ENCODE measurements at regions not wholly inside any gene's neighbourhood (a gene's known extent, or its start where the extent isn't known, plus 50 kb on each side); places are given as distances from the start of the nearest gene placed in this dataset.

DNA sequence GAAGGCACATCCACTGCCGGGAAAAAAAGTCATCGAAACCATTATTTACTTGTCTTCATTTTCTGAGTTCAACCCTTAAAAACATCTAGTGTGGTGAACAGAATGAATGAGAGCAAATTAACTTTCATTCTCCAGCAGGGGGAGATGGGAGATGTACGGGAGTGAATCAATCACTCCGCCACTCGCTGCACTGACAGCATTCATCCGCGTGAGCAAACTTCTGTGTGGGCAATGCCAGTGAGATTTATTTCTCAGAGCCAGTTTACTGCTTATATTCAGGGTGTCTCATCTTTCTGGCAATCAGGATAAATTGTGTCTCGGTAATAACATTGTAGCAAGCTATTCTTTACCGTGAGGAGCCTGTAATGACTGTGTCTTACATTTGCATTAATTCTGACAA lies 463.6 kb upstream of the MIS18BP1 start:
- TF ChIP-seq, protein P1, sequence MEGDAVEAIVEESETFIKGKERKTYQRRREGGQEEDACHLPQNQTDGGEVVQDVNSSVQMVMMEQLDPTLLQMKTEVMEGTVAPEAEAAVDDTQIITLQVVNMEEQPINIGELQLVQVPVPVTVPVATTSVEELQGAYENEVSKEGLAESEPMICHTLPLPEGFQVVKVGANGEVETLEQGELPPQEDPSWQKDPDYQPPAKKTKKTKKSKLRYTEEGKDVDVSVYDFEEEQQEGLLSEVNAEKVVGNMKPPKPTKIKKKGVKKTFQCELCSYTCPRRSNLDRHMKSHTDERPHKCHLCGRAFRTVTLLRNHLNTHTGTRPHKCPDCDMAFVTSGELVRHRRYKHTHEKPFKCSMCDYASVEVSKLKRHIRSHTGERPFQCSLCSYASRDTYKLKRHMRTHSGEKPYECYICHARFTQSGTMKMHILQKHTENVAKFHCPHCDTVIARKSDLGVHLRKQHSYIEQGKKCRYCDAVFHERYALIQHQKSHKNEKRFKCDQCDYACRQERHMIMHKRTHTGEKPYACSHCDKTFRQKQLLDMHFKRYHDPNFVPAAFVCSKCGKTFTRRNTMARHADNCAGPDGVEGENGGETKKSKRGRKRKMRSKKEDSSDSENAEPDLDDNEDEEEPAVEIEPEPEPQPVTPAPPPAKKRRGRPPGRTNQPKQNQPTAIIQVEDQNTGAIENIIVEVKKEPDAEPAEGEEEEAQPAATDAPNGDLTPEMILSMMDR (IDR thresholded peaks at IDR 0.05; ENCODE audit: insufficient read depth, low read length, poor library complexity, severe bottlenecking) = peak; percentile 14
- no peak for TF ChIP-seq EZH2phosphoT487 (conservative IDR thresholded peaks at IDR 0.05; ENCODE audit: low read length)
